GM19452 (cell line): ENCODE measurements at regions not wholly inside any gene's neighbourhood (a gene's known extent, or its start where the extent isn't known, plus 50 kb on each side); places are given as distances from the start of the nearest gene placed in this dataset.
"Not testable (repeated sequence)": the region's sequence is repeated elsewhere in the genome, so short reads cannot be mapped to it uniquely, and the experiment has no call there.

Source experiments
- ATAC-seq: cut with Tn5 transposase; IDR thresholded peaks from one replicate; pipeline ENCODE4 v1.9.1; 2021; ENCODE audit not compliant: unreplicated experiment

DNA sequence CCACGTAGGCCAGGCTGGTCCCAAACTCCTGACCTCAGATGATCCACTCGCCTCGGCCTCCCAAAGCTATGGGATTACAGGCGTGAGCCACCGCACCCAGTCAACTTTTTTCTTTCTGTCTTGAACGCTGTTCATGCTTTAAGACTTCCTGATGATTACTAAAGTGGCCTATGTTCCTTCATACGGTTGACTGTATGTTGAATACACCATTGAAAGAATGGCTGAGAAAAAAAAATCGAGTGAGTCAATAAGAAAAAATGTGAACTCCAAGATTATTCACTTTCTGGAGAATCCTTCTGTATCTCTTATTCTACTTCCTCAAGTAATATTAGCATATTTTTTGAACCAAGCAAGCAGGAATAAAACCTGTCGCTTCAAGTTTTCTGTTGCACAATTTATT lies 955.0 kb downstream of the GATA3 start:
- no peak for ATAC-seq

DNA sequence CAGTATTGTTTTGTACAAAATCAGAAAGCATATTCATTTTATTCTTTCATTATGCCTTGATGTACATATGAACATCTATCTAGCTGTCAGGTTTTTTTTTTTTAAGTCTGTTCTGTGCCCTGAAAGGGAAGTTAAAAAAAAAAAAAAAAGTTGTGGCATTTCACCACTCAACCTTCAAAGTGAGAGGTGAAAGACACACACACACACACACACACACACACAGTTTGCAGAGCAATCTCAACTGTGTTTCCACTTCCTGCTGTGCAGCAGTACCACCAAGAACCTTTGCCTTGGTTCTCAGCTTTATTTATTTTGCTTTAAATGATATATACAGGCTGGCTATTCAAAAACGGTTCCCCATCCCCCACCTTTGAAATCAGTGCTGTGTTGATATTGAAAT lies 955.6 kb downstream of the GATA3 start:
- no peak for ATAC-seq

DNA sequence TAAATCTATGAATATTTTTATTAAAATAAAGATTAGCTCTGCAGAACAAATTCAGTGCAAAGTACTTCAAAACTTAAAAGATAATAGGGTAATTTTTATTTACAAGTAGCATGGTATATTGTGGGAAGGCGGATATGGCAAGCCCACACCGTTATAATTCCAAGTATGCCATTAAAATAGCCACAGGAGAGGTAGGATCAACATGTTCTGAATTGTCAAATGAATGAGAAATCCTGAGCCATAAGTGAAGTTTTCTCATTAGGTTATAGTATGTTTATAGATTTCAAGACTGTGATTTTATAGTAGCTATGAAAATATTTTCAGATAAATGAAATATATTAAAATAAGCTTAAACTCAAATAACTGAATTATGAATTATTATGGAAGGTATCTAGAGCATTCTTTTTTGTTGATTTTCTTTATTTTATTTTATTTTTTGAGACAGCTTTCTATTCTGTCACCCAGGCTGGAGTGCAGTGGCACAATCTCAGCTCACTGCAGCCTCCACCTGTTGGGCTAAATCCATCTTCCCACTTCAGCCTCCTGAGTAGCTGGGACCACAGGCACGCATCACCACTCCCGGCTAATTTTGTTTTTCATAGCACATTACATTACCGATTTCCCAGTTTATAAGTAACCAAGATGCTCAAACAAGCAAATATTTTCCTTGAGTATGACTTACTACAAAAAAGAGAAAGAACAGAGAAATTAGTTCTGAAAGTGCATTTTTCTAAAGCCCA lies 956.6 kb downstream of the GATA3 start:
- ATAC-seq: no peak

DNA sequence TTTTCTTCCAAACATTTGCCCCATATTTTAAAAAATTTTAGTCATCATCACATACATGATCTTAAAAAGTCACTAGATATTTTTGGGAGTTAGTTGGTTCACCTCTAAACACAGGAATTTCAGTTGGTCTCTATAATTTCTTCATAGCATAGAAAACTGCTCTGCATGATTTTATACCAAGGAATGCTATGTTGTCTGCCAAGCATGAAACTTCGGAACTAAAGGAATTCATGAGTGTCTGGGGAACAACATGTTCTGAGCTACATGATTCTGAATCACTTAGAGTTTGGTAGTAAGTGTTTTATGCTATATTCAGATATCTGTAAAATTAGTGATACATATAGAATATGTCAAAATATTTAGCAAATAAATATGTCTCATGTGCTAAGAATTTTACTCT lies 957.8 kb downstream of the GATA3 start:
- ATAC-seq: no peak

DNA sequence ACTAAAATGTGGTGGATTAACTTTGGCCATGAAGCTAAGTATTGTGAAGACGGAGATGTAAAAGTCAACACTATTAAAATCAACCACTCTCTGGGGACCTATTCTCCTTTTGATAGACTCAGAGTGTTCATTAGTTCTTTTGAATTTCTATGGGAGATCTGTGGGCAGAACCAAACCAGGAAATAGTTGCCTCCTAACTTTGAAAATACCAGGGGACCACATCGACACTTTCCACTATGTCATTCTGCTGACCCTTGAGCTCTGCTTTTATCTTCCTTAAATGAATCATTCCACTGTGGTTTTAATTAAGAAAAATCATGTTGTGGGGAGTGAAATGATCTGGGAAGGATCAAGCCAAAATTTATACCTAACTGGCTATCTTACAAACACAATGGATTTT lies 960.5 kb downstream of the GATA3 start:
- no peak for ATAC-seq

DNA sequence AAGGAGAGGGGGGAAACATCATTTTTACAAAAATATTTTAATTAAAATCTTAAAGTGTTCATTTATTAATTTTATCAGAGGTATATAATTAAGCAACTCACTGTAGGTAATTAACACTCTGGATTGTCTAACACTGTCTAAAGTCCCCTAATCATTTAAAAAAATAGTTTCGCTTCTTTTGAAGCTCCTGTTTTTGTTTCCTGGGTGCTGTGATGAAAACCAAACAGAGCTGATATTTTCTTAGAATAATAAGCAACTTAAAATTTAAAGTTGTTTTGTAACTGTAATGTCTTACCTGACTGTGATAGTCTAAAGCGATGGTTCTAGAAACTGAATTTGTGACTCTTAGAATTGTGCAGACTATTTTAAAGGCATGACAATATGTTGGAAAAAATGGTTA lies 961.0 kb downstream of the GATA3 start:
- ATAC-seq: no peak

DNA sequence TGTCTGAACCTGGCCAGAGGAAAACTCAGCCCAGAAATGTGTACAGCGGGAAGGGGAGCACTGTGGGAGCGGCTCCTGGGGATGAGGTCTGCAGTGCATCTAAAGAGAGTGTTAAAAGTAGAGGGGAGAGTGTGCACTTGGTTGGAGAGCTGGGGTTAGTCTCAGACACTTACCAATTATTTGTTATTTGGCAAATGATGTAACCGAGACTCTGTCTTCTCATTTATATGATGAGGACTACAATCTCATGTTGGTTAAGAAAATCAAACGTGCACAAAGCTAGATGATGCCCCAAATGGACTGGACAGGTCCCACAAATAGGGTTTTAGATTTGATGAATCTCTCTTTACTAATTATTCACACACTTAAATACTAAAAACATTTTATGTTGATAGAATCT lies 962.4 kb downstream of the GATA3 start:
- ATAC-seq: no peak

DNA sequence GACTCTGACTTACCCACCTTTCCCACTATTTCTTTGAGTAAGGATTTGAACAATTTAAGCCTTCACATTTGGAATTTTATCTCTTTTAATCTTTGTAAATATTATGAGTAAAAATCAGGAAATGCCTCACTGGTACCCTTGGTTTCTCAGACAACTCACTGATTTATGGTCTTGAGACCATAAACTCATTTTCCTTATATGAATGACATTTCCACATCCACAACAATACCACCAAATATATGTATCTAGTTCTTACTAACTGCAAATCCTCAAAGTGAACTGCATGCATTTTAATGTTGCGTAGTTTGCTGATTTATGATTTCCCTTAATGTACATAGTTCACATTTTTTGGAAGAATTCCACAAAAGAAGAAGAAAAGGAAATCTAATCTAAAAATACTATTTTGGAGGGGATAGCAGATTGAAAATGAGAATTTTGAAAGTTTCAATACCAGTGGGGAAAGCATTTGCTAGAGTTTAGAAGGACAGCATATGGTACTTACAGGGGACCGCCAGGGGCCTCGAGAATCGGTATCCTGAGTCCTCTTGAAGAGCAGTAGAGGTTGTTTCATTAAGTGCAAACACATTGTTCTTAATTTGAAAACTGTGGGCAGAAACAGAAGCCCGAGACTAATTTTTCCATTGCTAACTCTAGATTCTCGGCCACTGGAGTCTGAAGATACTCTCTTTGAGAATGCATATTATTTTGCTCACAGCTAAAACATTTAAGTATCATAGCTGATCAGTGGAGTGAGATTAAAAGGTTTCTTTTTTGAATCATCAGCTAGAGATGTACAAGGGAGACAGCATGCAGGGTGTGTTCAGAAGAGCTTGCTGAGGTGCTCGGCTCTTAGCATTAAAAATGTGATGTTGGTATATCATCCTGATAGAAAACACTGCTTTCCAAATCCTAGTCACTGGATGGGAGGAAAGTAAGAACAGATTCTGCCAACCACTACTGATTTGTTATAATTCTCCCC lies 964.0 kb downstream of the GATA3 start:
- ATAC-seq: no peak

DNA sequence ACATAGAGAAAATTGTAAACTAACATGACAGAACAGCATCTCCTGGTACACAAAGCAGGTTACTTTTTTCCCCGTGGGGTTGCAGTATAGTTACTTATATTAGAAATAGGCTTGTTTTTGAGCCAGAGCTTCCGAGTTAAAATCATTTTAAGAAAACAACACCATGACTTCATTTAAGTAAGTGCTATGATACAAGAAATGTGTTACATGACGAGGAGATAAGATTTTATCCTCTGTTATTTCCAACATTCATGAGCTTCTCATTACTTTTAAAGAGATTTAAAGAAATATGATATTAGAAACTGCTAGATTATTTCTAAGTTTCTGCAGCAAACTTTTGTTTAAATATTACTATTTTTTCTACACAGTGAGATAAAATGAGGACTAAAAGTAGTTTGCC lies 968.7 kb downstream of the GATA3 start:
- no peak for ATAC-seq

DNA sequence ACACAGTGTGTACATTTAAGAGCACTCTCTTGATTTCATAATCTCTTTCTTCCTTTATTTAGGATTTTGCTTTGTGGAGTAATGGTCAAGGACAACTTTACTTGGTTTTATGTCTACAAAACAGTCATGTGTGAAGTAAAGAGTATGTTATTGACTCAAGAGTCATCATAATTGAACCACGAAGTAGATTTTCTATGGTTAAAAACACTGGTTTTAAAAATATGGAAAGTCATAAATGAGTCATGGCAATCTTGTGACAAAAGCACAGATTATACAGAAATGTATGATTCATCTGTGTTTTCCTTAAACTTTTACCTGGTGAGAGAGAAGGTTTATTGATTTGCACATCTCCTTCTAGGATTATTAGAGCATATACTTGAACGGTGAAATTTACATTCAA lies 969.7 kb downstream of the GATA3 start:
- no peak for ATAC-seq

DNA sequence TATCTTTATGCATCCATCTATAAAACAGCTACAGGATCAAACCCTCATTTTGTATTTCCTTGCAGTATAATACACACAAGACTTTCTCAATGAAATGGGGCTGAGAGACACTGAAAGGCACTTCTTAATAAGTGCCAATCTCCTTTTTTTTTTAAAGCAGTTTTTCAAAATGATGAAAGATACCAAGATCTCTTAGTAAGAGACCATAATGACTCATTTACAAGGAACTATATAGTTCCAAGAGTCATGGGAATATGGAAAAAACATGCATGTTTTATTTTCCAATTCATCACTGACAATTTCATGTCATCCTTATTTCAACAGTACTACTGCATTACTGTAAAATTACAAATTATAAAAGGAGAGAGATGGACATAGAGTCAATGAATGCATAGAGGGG lies 973.7 kb downstream of the GATA3 start:
- ATAC-seq: no peak

DNA sequence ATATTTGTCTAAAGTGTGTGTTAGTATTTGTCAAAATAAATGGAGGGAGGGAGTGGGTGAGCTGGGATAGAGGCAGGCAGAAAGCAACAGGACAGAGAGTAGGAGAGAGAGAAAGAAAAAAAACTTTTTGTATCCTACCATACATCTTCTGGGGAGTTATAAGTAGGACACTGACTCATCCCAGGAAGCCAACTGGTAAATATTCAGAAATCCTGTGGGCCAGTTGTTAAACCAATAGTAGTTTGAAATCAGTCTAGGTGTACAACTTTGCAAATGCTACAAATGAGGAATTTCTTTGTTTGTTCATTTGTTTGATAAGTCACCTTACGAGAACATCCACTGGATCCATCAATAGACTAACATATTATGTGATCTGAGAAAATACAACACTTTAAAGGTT lies 980.9 kb downstream of the GATA3 start:
- ATAC-seq: no peak

DNA sequence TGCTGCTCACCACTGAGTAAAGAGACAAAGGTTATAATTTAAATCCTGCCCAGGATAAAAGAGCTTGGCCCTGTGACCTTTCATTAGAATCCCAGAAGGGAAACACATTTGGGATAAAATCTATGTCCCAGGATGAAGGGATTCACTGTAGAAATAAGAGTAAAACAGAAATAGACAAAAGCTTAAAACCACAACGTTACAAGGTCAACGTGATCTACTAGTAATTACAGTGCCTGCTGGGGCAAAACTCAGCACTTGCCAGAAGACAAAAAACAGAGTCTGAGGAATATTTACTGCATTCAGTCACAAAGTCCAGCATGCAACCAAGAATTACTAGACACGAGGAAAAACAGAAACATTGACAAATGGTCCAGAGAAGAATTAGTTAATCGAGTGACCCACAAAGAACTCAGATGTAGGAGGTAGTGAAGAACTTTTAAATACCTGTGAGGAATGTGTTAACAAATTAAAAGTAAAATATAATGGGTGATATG lies 982.3 kb downstream of the GATA3 start:
- no peak for ATAC-seq

DNA sequence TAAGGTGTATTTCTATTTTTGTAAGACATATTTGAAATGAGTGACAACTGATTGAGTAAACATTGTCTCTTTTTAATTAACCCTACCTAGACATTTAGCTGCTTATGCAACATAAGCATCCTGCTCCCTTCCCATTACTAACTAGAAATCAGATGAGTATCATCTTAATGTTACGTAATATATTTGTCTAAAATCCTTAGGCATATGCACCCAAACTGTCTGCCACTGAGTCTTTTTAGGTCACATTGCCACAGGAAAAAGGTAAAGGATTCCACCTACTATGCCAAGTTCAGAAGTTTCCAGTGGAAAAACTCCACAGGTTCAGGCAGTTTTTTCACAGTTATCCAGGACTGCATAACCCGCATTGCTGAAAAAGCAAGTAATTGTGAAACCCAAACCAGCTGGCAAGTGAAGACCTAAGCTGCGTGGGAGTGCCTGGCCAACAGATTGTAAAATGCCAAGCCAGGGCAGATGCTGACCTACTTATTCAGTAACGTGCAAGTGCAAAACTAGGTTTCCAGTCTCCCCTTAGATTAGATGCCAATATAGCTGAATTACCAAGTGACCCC lies 983.7 kb downstream of the GATA3 start:
- no peak for ATAC-seq

DNA sequence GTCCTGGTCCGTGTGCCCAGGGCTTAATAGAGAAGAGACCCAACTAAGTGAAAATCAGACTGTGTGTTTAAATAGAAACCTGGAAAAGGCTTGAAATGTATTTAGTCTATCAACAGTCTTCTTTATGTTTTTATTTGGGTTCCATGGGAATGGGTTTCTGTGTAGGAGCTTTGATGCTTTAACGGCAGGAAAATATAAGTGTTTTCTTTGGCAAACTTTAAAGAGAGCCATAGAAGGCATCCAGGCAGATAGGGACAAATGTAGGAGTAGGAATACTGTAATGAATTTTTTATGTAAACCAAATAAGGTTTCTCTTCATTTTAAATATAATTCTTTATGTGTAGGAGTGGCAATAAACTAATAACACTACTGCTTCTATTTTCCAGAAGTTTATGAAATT lies 989.0 kb downstream of the GATA3 start:
- no peak for ATAC-seq

DNA sequence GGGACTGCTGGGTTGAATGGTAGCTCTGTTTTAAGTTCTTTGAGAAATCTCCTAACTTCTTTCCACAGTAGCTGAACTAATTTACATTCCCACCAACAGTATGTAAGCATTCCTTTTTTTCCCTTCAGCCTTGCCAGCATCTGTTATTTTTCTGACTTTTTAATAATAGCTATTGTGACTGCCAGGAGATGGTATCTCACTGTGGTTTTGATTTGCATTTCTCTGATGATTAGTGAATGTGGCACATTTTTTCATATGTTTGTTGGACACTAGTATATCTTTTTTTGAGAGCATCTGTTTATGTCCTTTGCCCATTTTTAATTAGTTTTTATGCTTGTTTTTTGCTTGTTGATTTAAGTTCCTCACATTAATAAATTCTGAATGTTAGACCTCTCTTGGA lies 990.8 kb downstream of the GATA3 start:
- no peak for ATAC-seq

DNA sequence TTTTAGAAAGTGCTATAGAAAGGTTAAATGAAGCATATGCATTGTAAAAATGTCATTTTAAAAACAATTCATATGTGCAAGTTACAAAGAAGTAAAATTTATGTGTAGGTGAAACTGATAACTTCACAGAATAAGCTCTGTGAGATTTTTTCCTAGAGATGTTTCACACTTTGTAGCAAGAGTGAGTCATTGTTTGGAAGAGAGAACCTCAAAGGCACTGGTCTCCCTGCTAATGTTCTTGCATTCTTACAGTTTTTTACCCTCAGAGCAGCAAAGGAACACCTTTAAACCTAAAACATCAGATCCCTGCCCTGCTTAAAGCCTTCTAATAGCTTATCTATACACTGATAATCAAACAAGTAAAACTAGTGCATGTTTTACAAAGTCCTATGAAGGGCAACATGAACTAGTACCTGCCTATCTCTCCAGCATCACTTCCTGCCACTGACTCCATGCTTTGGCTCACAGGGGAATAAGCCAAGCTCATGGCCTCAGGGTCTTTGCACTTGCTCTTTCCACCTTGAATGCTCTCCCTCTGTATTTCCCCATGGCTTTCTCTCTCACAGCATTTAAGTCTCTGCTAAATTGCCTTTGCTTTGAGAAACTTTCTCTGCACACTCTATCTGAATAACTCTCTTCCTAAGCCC lies 997.0 kb downstream of the GATA3 start:
- ATAC-seq: no peak

DNA sequence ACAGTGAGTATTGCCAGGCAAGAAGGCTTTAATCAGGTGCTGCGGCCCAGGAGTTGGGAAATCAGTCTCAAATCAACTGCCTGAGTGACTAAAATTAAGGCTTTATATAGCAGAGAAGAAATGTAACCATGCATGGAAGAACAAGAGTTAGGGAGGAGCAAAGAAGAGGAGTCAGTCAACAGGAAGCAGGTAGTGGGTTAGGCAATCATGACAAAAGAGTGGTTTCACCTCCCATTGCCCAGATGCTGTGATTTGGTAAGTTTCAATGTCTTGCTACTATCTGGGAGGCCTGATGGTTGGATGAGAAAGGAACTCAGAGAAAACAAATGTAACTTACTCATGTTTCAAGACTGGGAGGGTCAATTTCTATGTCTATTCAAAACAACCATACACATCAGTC lies 998.3 kb downstream of the GATA3 start:
- ATAC-seq: no peak

DNA sequence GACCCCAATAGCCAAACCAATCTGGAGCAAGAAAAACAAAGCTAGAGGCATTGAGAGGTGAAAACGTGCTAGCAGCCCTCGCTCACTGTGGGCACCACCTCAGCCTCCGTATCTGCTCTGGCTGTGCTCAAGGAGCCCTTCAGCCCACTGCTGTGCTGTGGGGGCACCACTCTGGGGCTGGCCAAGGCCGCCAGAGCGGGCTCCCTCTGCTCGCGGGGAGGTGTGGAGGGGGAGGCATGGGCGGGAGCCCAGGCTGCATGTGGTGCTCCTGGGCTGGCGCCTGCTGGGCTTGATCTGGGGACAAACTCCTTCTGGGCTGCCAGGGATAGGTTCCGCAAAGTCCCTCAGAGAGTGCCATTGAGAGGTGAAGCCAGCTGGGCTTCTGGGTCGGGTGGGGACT lies 1002.0 kb downstream of the GATA3 start:
- no peak for ATAC-seq

DNA sequence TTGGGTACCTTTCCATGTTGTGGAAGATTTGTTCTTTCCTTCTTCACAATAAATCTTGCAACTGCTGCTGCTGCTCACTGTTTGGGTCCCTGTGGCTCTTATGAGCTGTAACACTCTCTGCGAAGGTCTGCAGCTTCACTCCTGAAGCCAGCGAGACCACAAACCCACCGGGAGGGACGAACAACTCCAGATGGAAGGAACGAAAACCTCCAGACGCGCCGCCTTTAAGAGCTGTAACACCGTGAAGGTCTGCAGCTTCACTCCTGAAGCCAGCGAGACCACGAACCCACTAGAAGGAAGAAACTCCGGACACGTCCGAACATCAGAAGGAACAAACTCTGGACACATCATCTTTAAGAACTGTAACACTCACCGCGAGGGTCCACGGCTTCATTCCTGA lies 1002.8 kb downstream of the GATA3 start:
- ATAC-seq: not testable (repeated sequence)

DNA sequence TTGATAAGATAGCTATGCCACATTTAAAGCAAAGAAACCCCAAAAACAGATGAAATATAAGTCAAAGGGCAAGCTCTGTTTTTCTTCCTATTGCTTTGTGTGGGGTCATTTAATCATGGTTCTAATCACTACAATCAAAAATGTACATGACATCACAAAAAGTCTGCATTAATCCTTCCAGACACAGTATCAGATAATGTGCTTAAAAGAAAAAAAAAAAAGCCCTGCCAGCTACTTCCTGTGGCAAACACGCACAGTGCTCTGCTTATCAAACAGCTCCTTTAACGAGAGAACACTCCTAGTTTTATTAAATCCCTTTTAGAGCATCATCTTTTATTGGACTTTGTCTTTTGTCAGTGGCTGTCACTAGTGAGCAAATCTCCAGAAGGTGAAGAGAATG lies 1005.8 kb downstream of the GATA3 start:
- no peak for ATAC-seq
